Mesenchymal stem cell (in vitro differentiated cells and primary cell): ENCODE measurements at regions not wholly inside any gene's neighbourhood (a gene's known extent, or its start where the extent isn't known, plus 50 kb on each side); places are given as distances from the start of the nearest gene placed in this dataset.

Experiments
- DNase-seq: peaks from one replicate; pipeline ENCODE4 v3.0.0-alpha.2; 2013
- H2AFZ ChIP-seq: one replicate; pipeline ENCODE4 v1.6.1; 2013; ENCODE audit warnings: low read depth, mild to moderate bottlenecking, control low read depth, inconsistent platforms, low read length, moderate library complexity
- H2AK5ac ChIP-seq: 2 replicates; pipeline ENCODE4 v1.6.1; 2013; ENCODE audit warnings: low read length, moderate library complexity, mild to moderate bottlenecking, inconsistent platforms; ENCODE audit not compliant: severe bottlenecking
- H2BK120ac ChIP-seq: one replicate; pipeline ENCODE4 v1.6.1; 2013; ENCODE audit warnings: low read depth, mild to moderate bottlenecking, inconsistent platforms, low read length, moderate library complexity
- H2BK12ac ChIP-seq, 2 experiments: one replicate each; pipeline ENCODE4 v1.6.1; 2013; ENCODE audit warnings: inconsistent platforms in 2 of 2, low read length in 2 of 2, mild to moderate bottlenecking in 2 of 2, moderate library complexity in 2 of 2, control low read depth in 1 of 2
- H2BK15ac ChIP-seq: one replicate; pipeline ENCODE4 v1.6.1; 2013; ENCODE audit warnings: mild to moderate bottlenecking, low read depth, inconsistent platforms; ENCODE audit not compliant: poor library complexity, severe bottlenecking
- H2BK5ac ChIP-seq: 2 replicates; pipeline ENCODE4 v1.6.1; 2013; ENCODE audit warnings: low read depth, mild to moderate bottlenecking, low read length, control low read depth, inconsistent platforms; ENCODE audit not compliant: poor library complexity, severe bottlenecking
- H3K14ac ChIP-seq, 2 experiments: one replicate each; pipeline ENCODE4 v1.6.1; 2013; ENCODE audit warnings: inconsistent platforms in 2 of 2, low read length in 2 of 2, control low read depth in 1 of 2, mild to moderate bottlenecking in 1 of 2, moderate library complexity in 1 of 2
- H3K18ac ChIP-seq, 2 experiments: one replicate each; pipeline ENCODE4 v1.6.1; 2013; ENCODE audit warnings: inconsistent platforms in 2 of 2, low read length in 2 of 2, control low read depth in 1 of 2, low read depth in 1 of 2, mild to moderate bottlenecking in 1 of 2
- H3K23ac ChIP-seq, 2 experiments: one replicate each; pipeline ENCODE4 v1.6.1; 2013; ENCODE audit warnings: inconsistent platforms in 2 of 2, low read length in 2 of 2, mild to moderate bottlenecking in 2 of 2, moderate library complexity in 2 of 2, control low read depth in 1 of 2
- H3K27ac ChIP-seq: 2 replicates; pipeline ENCODE4 v1.5.1; 2013; ENCODE audit warnings: mild to moderate bottlenecking, moderate library complexity, low read length, control low read depth, inconsistent platforms; ENCODE audit not compliant: poor library complexity, severe bottlenecking
- H3K27me3 ChIP-seq, 2 experiments: 2 replicates each; pipeline versions ENCODE4 v1.6.1 to v1.7.0; 2013; ENCODE audit warnings: low read length in 2 of 2, mild to moderate bottlenecking in 2 of 2, moderate library complexity in 2 of 2, control low read depth in 1 of 2, inconsistent platforms in 1 of 2; ENCODE audit not compliant: control insufficient read depth in 1 of 2, insufficient read depth in 1 of 2
- H3K36me3 ChIP-seq, 2 experiments: 2 replicates each; pipeline versions ENCODE4 v1.6.1 to v1.7.0; 2013; ENCODE audit warnings: low read length in 2 of 2, control low read depth in 1 of 2, inconsistent platforms in 1 of 2, low read depth in 1 of 2, mild to moderate bottlenecking in 1 of 2; ENCODE audit not compliant: insufficient read depth in 2 of 2, control insufficient read depth in 1 of 2
- H3K4ac ChIP-seq, 2 experiments: one replicate each; pipeline ENCODE4 v1.6.1; 2013; ENCODE audit warnings: inconsistent platforms in 2 of 2, low read length in 2 of 2, mild to moderate bottlenecking in 2 of 2, moderate library complexity in 2 of 2, control low read depth in 1 of 2, low read depth in 1 of 2
- H3K4me1 ChIP-seq: 2 replicates; pipeline ENCODE4 v1.6.1; 2013; ENCODE audit warnings: low read depth, low read length, control low read depth; ENCODE audit not compliant: control insufficient read depth, insufficient read depth
- H3K4me2 ChIP-seq: 2 replicates; pipeline ENCODE4 v1.6.1; 2013; ENCODE audit warnings: low read length, mild to moderate bottlenecking, inconsistent platforms; ENCODE audit not compliant: poor library complexity, severe bottlenecking
- H3K4me3 ChIP-seq, 2 experiments: 2 replicates each; pipeline versions ENCODE4 v1.5.1 to v1.7.0; 2013; ENCODE audit warnings: low read length in 2 of 2, mild to moderate bottlenecking in 2 of 2, control low read depth in 1 of 2, low read depth in 1 of 2; ENCODE audit not compliant: insufficient read depth in 1 of 2
- H3K79me1 ChIP-seq: replicated peaks from 2 replicates; pipeline ENCODE4 v1.6.1; 2013; ENCODE audit warnings: mild to moderate bottlenecking, control low read depth, low read length, inconsistent platforms; ENCODE audit not compliant: poor library complexity, severe bottlenecking
- H3K9ac ChIP-seq: 2 replicates; pipeline ENCODE4 v1.7.0; 2013; ENCODE audit warnings: mild to moderate bottlenecking, low read length, moderate library complexity
- H3K9me3 ChIP-seq: 2 replicates; pipeline ENCODE4 v1.7.0; 2013; ENCODE audit warnings: mild to moderate bottlenecking, low read length; ENCODE audit not compliant: control insufficient read depth
- H4K8ac ChIP-seq: one replicate; pipeline ENCODE4 v1.6.1; 2013; ENCODE audit warnings: inconsistent platforms, mild to moderate bottlenecking, low read length, moderate library complexity
- H4K91ac ChIP-seq: one replicate; pipeline ENCODE4 v1.6.1; 2013; ENCODE audit warnings: mild to moderate bottlenecking, low read length, inconsistent platforms
- WGBS: methylation state at CpG from one replicate; pipeline ENCODE4 v1.1.7; 2013; ENCODE audit warnings: mixed read lengths; 5-methylcytosine and 5-hydroxymethylcytosine counted together

GRCh38 chr7:25032774-25033743 is 53.1 kb upstream of the OSBPL3 start:
- no peak overlapping the region for H4K91ac ChIP-seq
- DNase-seq = no peak
- H3K36me3 ChIP-seq = no peaks in the 10 kb centered on the region
- no peaks in the 10 kb centered on the region for H3K79me1 ChIP-seq
- H2BK12ac ChIP-seq = no peak overlapping the region
- H3K27me3 ChIP-seq = no peaks in the 10 kb centered on the region
- no peak overlapping the region for H3K4ac ChIP-seq
- H3K23ac ChIP-seq = no peak overlapping the region
- H3K18ac ChIP-seq = no peak overlapping the region
- H3K4me3 ChIP-seq = peak overlapping the region in 1 of 2 experiments; percentile 12
- peaks cover 5% of the 10 kb centered on the region for H3K4me1 ChIP-seq
- no peak overlapping the region for H2AK5ac ChIP-seq
- no peak overlapping the region for H4K8ac ChIP-seq
- H2BK5ac ChIP-seq = no peak overlapping the region
- H2BK120ac ChIP-seq = no peak overlapping the region
- H2BK15ac ChIP-seq = no peak overlapping the region
- 93% methylated on average over 11 of the region's 11 CpGs for WGBS
- no peak overlapping the region for H3K9ac ChIP-seq
- no peak overlapping the region for H3K27ac ChIP-seq
- no peak overlapping the region for H3K4me2 ChIP-seq
- no peak overlapping the region for H3K14ac ChIP-seq
- no peak overlapping the region for H2AFZ ChIP-seq
- H3K9me3 ChIP-seq = no peaks in the 10 kb centered on the region

GRCh38 chr7:25031432-25031831 is 51.5 kb upstream of the OSBPL3 start:
- Histone ChIP-seq H3K9me3 (no peaks in the 10 kb centered on the region), H3K18ac (no peak overlapping the region), H3K9ac (no peak overlapping the region), H3K27ac (no peak overlapping the region), H2AK5ac (no peak overlapping the region), H3K23ac (no peak overlapping the region), H3K14ac (no peak overlapping the region), H3K4ac (no peak overlapping the region), H2BK15ac (no peak overlapping the region), H3K36me3 (no peaks in the 10 kb centered on the region), H3K4me1 (peaks cover 5% of the 10 kb centered on the region), H4K8ac (no peak overlapping the region), H3K4me2 (no peak overlapping the region), H2BK120ac (no peak overlapping the region), H3K79me1 (no peaks in the 10 kb centered on the region), H3K4me3 (no peak overlapping the region), H4K91ac (no peak overlapping the region), H2AFZ (no peak overlapping the region), H2BK12ac (no peak overlapping the region), H2BK5ac (no peak overlapping the region), H3K27me3 (no peaks in the 10 kb centered on the region)
- no peak for DNase-seq
- WGBS = 91% methylated on average over 1 of the region's 1 CpG

- Histone ChIP-seq H2BK5ac (no peak overlapping the region), H4K8ac (no peak overlapping the region), H3K23ac (no peak overlapping the region), H3K27me3 (no peaks in the 10 kb centered on the region), H3K27ac (no peak overlapping the region), H3K14ac (no peak overlapping the region), H3K18ac (no peak overlapping the region), H2AFZ (no peak overlapping the region), H3K9ac (no peak overlapping the region), H3K36me3 (no peaks in the 10 kb centered on the region), H2AK5ac (no peak overlapping the region), H3K4ac (no peak overlapping the region), H2BK12ac (no peak overlapping the region), H4K91ac (no peak overlapping the region), H2BK15ac (no peak overlapping the region), H3K9me3 (no peaks in the 10 kb centered on the region), H3K4me3 (no peak overlapping the region), H3K4me1 (peaks cover 5% of the 10 kb centered on the region), H3K79me1 (no peaks in the 10 kb centered on the region), H2BK120ac (no peak overlapping the region), H3K4me2 (no peak overlapping the region)
- DNase-seq = no peak
- WGBS = 87% methylated on average over 6 of the region's 6 CpGs
Observed at GRCh38 chr7:25031007-25031406, 51.0 kb upstream of the OSBPL3 start.
